ENCODE measurements at regions not wholly inside any gene's neighbourhood (a gene's known extent, or its start where the extent isn't known, plus 50 kb on each side); places are given as distances from the start of the nearest gene placed in this dataset.

GRCh38 chr10:129244298-129244697 is 222.7 kb upstream of the MGMT start:
- Mint-ChIP-seq H3K4me3 (no peak overlapping the region), H3K9me3 (no peaks in the 10 kb centered on the region), H3K27me3 (ENCODE audit: low read depth) (peaks cover 4% of the 10 kb centered on the region), H3K27ac (ENCODE audit: unreplicated experiment) (no peak overlapping the region), H3K4me1 (no peaks in the 10 kb centered on the region), H3K36me3 (ENCODE audit: low read depth) (no peaks in the 10 kb centered on the region)
- TF ChIP-seq, protein P1, sequence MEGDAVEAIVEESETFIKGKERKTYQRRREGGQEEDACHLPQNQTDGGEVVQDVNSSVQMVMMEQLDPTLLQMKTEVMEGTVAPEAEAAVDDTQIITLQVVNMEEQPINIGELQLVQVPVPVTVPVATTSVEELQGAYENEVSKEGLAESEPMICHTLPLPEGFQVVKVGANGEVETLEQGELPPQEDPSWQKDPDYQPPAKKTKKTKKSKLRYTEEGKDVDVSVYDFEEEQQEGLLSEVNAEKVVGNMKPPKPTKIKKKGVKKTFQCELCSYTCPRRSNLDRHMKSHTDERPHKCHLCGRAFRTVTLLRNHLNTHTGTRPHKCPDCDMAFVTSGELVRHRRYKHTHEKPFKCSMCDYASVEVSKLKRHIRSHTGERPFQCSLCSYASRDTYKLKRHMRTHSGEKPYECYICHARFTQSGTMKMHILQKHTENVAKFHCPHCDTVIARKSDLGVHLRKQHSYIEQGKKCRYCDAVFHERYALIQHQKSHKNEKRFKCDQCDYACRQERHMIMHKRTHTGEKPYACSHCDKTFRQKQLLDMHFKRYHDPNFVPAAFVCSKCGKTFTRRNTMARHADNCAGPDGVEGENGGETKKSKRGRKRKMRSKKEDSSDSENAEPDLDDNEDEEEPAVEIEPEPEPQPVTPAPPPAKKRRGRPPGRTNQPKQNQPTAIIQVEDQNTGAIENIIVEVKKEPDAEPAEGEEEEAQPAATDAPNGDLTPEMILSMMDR (conservative IDR thresholded peaks at IDR 0.05) = no peak
- no peak for DNase-seq (ENCODE audit: low read depth, low spot score)

GRCh38 chr10:129244757-129245156 is 222.3 kb upstream of the MGMT start:
- H3K9me3 Mint-ChIP-seq = no peaks in the 10 kb centered on the region
- TF ChIP-seq, protein P1 (conservative IDR thresholded peaks at IDR 0.05) = no peak
- H3K4me1 Mint-ChIP-seq = no peaks in the 10 kb centered on the region
- H3K27me3 Mint-ChIP-seq (ENCODE audit: low read depth) = peaks cover 4% of the 10 kb centered on the region
- H3K4me3 Mint-ChIP-seq = no peak overlapping the region
- H3K27ac Mint-ChIP-seq (ENCODE audit: unreplicated experiment) = no peak overlapping the region
- H3K36me3 Mint-ChIP-seq (ENCODE audit: low read depth) = no peaks in the 10 kb centered on the region
- DNase-seq (ENCODE audit: low read depth, low spot score) = no peak

DNA sequence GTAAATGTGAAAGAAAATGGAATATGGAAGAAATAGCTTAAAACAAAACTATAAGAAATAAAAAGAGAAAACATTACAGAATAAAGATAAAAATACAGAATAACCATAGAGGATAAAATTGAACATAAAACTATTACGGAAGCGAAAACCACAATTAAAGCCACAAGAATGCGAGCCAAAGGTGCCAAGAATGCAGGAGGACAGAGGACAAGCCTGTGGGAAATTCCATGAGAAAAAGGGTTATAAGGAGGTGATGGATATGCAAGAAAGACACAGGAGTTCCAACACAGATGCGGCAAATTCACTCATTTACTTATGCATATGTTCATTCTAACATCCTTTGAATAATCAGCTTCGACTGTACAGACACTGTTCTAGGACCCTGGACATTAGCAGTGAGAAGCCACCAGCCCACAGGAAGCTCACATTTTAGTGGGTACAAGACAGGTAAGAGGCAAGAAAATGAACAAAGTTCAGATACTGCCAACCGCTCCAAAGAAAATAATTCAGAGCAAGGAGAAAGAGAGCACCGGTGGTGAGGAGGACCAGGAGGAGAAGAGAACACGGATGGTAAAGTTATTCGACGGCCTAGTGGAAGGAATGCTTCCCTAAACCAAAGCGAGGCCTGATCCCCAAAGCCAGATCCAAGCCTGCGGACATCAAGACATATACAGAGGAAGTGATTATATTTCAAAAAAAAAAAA is 213.7 kb upstream of the MGMT start:
- H3K9me3 Mint-ChIP-seq = peaks cover 8% of the 10 kb centered on the region
- no peak for DNase-seq (ENCODE audit: low read depth, low spot score)
- H3K36me3 Mint-ChIP-seq (ENCODE audit: low read depth) = peaks cover 4% of the 10 kb centered on the region
- TF ChIP-seq, protein P1 (conservative IDR thresholded peaks at IDR 0.05) = no peak
- H3K27ac Mint-ChIP-seq (ENCODE audit: unreplicated experiment) = no peak overlapping the region
- no peak overlapping the region for H3K4me3 Mint-ChIP-seq
- H3K27me3 Mint-ChIP-seq (ENCODE audit: low read depth) = no peaks in the 10 kb centered on the region
- no peaks in the 10 kb centered on the region for H3K4me1 Mint-ChIP-seq

DNA sequence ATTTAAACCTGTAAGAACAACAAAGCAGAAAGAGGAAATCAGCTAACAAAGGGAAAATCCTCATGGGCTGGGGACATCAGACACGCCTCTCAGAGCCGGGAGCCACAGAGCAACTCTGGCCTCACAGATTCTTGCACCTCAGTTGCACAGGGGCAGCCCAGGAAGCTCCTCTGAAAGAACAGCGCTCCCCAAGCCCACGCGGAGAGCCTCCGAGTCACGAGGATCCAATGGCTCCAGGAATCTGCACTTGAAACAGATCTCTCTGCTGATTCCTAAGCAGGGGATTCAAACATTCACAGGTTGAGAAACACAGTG is 213.2 kb upstream of the MGMT start:
- Mint-ChIP-seq H3K27me3 (ENCODE audit: low read depth) (peaks cover 3% of the 10 kb centered on the region), H3K9me3 (peaks cover 8% of the 10 kb centered on the region), H3K27ac (ENCODE audit: unreplicated experiment) (no peak overlapping the region), H3K4me3 (no peak overlapping the region), H3K4me1 (no peaks in the 10 kb centered on the region), H3K36me3 (ENCODE audit: low read depth) (peaks cover 4% of the 10 kb centered on the region)
- TF ChIP-seq, protein P1 (conservative IDR thresholded peaks at IDR 0.05) = no peak
- DNase-seq (ENCODE audit: low read depth, low spot score) = no peak

GRCh38 chr10:129258283-129258923 is 208.6 kb upstream of the MGMT start:
- no peak overlapping the region for H3K4me3 Mint-ChIP-seq

More at GRCh38 chr10:129258283-129258923, 208.6 kb upstream of the MGMT start:
- Mint-ChIP-seq H3K27ac (ENCODE audit: unreplicated experiment) (no peak overlapping the region), H3K27me3 (ENCODE audit: low read depth) (peaks cover 3% of the 10 kb centered on the region), H3K9me3 (no peaks in the 10 kb centered on the region), H3K36me3 (ENCODE audit: low read depth) (no peaks in the 10 kb centered on the region), H3K4me1 (no peaks in the 10 kb centered on the region)
- DNase-seq (ENCODE audit: low read depth, low spot score) = no peak
- TF ChIP-seq, protein P1 (conservative IDR thresholded peaks at IDR 0.05) = no peak

Data from neural crest cell (in vitro differentiated cells).